OCI-LY7 (cell line): ENCODE measurements at regions not wholly inside any gene's neighbourhood (a gene's known extent, or its start where the extent isn't known, plus 50 kb on each side); places are given as distances from the start of the nearest gene placed in this dataset.

ENCODE experiments used
- BruUV-seq: library from RNA; stranded (reverse); fragments of 400-500 nt; replicated peaks from 2 replicates; lab custom pipeline; 2021; lab: Mats Ljungman, UMichigan
- CTCF ChIA-PET: fragments of 300-600 bp; sonication (Branson Sonifier 250); formaldehyde crosslinking; loops from one replicate; lab custom pipeline; 2022; ENCODE audit warnings: antibody characterized with exemption; ENCODE audit not compliant: unreplicated experiment; lab: Charles Lee
- POLR2A ChIA-PET: fragments of 300-600 bp; sonication (Branson Sonifier 250); formaldehyde crosslinking; loops from one replicate; lab custom pipeline; 2022; ENCODE audit warnings: antibody characterized with exemption; lab: Charles Lee
- DNase-seq: peaks from one replicate; pipeline ENCODE4 v3.0.0-alpha.2; 2015; ENCODE audit warnings: low spot score
- H2AFZ ChIP-seq: fragments of 200-600 bp; sonication (generic), shearing (Covaris generic); 2 replicates; pipeline ENCODE4 v1.6.1; 2014; ENCODE audit warnings: mild to moderate bottlenecking, antibody characterized with exemption, low read length, moderate library complexity
- H3K27ac ChIP-seq: fragments of 200-600 bp; sonication (generic); 2 replicates; pipeline ENCODE4 v1.5.1; 2014; ENCODE audit warnings: mixed run types, low read depth, mild to moderate bottlenecking, moderate library complexity, low read length, inconsistent platforms; ENCODE audit not compliant: poor library complexity, severe bottlenecking
- H3K36me3 ChIP-seq: fragments of 200-600 bp; sonication (generic); 2 replicates; pipeline ENCODE4 v1.6.1; 2014; ENCODE audit warnings: mild to moderate bottlenecking, antibody characterized with exemption, low read length, moderate library complexity, mixed read lengths; ENCODE audit not compliant: insufficient read depth
- H3K4me1 ChIP-seq: fragments of 200-600 bp; sonication (generic); 2 replicates; pipeline ENCODE4 v1.5.1; 2014; ENCODE audit warnings: mild to moderate bottlenecking, low read length; ENCODE audit not compliant: insufficient read depth, poor library complexity, severe bottlenecking
- H3K4me2 ChIP-seq: fragments of 200-600 bp; sonication (generic); 2 replicates; pipeline ENCODE4 v1.6.1; 2014; ENCODE audit warnings: mild to moderate bottlenecking, low read length
- H3K4me3 ChIP-seq: fragments of 200-600 bp; sonication (generic); 2 replicates; pipeline ENCODE4 v1.5.1; 2014; ENCODE audit warnings: mild to moderate bottlenecking, low read depth, low read length; ENCODE audit not compliant: poor library complexity, severe bottlenecking
- H3K79me2 ChIP-seq: fragments of 200-600 bp; sonication (generic); 2 replicates; pipeline ENCODE4 v1.6.1; 2016; ENCODE audit warnings: low read depth, mild to moderate bottlenecking, low read length, moderate library complexity, mixed read lengths; ENCODE audit not compliant: insufficient read depth
- H3K9me2 ChIP-seq: fragments of 200-600 bp; sonication (generic); 2 replicates; pipeline ENCODE4 v1.6.1; 2016; ENCODE audit warnings: mild to moderate bottlenecking, low read length, mixed read lengths; ENCODE audit not compliant: insufficient read depth
- H3K9me3 ChIP-seq: fragments of 200-600 bp; sonication (generic); 2 replicates; pipeline ENCODE4 v1.6.1; 2014; ENCODE audit warnings: mild to moderate bottlenecking, mixed run types, low read length, mixed read lengths
- H4K20me1 ChIP-seq: fragments of 200-600 bp; sonication (generic); 2 replicates; pipeline ENCODE4 v1.6.1; 2014; ENCODE audit warnings: mild to moderate bottlenecking, antibody characterized with exemption, low read length, moderate library complexity, mixed read lengths; ENCODE audit not compliant: insufficient read depth
- CTCF ChIP-seq: fragments of 200-600 bp; sonication (generic); conservative IDR thresholded peaks from 2 replicates; pipeline ENCODE4 v1.5.1; 2014; ENCODE audit warnings: mild to moderate bottlenecking, antibody characterized with exemption, low read length, moderate library complexity, mixed read lengths
- EZH2phosphoT487 ChIP-seq: fragments of 200-600 bp; sonication (generic); IDR thresholded peaks from 2 replicates; pipeline ENCODE4 v1.6.1; 2018; ENCODE audit warnings: low read depth, borderline replicate concordance, mild to moderate bottlenecking, mixed run types, antibody characterized with exemption, low read length, moderate library complexity, mixed read lengths
- intact Hi-C: fragments of 100-400 bp; cut with micrococcal nuclease; formaldehyde crosslinking; loops from one replicate; pipeline ENCODE4 v1.10.0; 2022; ENCODE audit not compliant: unreplicated experiment

GRCh38 chr11:116242006-116242405 lies 530.8 kb downstream of the BUD13 start:
- no peaks in the 10 kb centered on the region for H3K4me1 ChIP-seq
- H3K9me2 ChIP-seq: no peaks in the 10 kb centered on the region
- no peak overlapping the region for H3K4me3 ChIP-seq
- ChIA-PET POLR2A (no interaction called here), CTCF (no interaction called here)
- H3K79me2 ChIP-seq: no peaks in the 10 kb centered on the region
- DNase-seq: no peak
- H4K20me1 ChIP-seq: no peaks in the 10 kb centered on the region
- H2AFZ ChIP-seq: no peak overlapping the region
- intact Hi-C loops: no loop called here
- H3K4me2 ChIP-seq: no peak overlapping the region
- no peak for TF ChIP-seq EZH2phosphoT487
- TF ChIP-seq CTCF: no peak
- H3K9me3 ChIP-seq: no peaks in the 10 kb centered on the region
- H3K27ac ChIP-seq: no peak overlapping the region
- no TSS peak for BruUV-seq
- no peaks in the 10 kb centered on the region for H3K36me3 ChIP-seq

- BruUV-seq: no TSS peak
- no peak overlapping the region for H3K4me3 ChIP-seq
- H3K4me1 ChIP-seq: no peaks in the 10 kb centered on the region
- no peak for DNase-seq
- TF ChIP-seq EZH2phosphoT487: no peak
- no peak for TF ChIP-seq CTCF
- POLR2A ChIA-PET: no interaction called here
- H4K20me1 ChIP-seq: no peaks in the 10 kb centered on the region
- no peaks in the 10 kb centered on the region for H3K9me3 ChIP-seq
- H2AFZ ChIP-seq: no peak overlapping the region
- H3K9me2 ChIP-seq: no peaks in the 10 kb centered on the region
- H3K27ac ChIP-seq: no peak overlapping the region
- no peak overlapping the region for H3K4me2 ChIP-seq
- no peaks in the 10 kb centered on the region for H3K79me2 ChIP-seq
- CTCF ChIA-PET: no interaction called here
- no peaks in the 10 kb centered on the region for H3K36me3 ChIP-seq
- intact Hi-C loops: no loop called here
These were observed 532.1 kb downstream of the BUD13 start for GRCh38 chr11:116240710-116241109.

- Histone ChIP-seq H2AFZ (no peak overlapping the region), H3K9me2 (no peaks in the 10 kb centered on the region), H3K9me3 (no peaks in the 10 kb centered on the region), H4K20me1 (no peaks in the 10 kb centered on the region), H3K27ac (no peak overlapping the region), H3K36me3 (no peaks in the 10 kb centered on the region), H3K4me1 (no peaks in the 10 kb centered on the region), H3K4me3 (no peak overlapping the region), H3K4me2 (no peak overlapping the region), H3K79me2 (no peaks in the 10 kb centered on the region)
- CTCF ChIA-PET: no interaction called here
- BruUV-seq: no TSS peak
- intact Hi-C loops: no loop called here
- no peak for TF ChIP-seq CTCF
- no peak for TF ChIP-seq EZH2phosphoT487
- POLR2A ChIA-PET: no interaction called here
- DNase-seq: no peak
These were observed 533.5 kb downstream of the BUD13 start for GRCh38 chr11:116239247-116239646.
